ENCODE measurements at regions not wholly inside any gene's neighbourhood (a gene's known extent, or its start where the extent isn't known, plus 50 kb on each side); places are given as distances from the start of the nearest gene placed in this dataset. TPM values are rescaled to one million over a fixed set of nuclear protein-coding genes. Genes with fewer than 3 reads are reported as not detected.

- TF ChIP-seq, protein P1, sequence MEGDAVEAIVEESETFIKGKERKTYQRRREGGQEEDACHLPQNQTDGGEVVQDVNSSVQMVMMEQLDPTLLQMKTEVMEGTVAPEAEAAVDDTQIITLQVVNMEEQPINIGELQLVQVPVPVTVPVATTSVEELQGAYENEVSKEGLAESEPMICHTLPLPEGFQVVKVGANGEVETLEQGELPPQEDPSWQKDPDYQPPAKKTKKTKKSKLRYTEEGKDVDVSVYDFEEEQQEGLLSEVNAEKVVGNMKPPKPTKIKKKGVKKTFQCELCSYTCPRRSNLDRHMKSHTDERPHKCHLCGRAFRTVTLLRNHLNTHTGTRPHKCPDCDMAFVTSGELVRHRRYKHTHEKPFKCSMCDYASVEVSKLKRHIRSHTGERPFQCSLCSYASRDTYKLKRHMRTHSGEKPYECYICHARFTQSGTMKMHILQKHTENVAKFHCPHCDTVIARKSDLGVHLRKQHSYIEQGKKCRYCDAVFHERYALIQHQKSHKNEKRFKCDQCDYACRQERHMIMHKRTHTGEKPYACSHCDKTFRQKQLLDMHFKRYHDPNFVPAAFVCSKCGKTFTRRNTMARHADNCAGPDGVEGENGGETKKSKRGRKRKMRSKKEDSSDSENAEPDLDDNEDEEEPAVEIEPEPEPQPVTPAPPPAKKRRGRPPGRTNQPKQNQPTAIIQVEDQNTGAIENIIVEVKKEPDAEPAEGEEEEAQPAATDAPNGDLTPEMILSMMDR (IDR thresholded peaks at IDR 0.05; ENCODE audit: insufficient read depth, low read depth, low read length), result no peak
- ChIA-PET POLR2A (interaction anchor here (0.6 kb wide), 1 partner anchor 1063 kb away, joined by 3 read pairs; no protein-coding TSS in a partner anchor), CTCF (interaction anchor here (0.5 to 8.6 kb wide), 22 partner anchors 10 to 953 kb away, joined by 3 to 94 read pairs (median 6); partner anchors contain the start of gene EDN1)
- no peak overlapping the region for H3K4me3 ChIP-seq (ENCODE audit: low read depth, low read length)
- H3K36me3 ChIP-seq (ENCODE audit: control insufficient read depth, insufficient read depth, low read length), result no peaks in the 10 kb centered on the region
- H3K27me3 ChIP-seq (ENCODE audit: control insufficient read depth, insufficient read depth, low read length), result no peaks in the 10 kb centered on the region
- peak; percentile 53 for DNase-seq (ENCODE audit: low read depth)
These were observed 117.3 kb downstream of the TMEM170B start for GRCh38 chr6:11654876-11655275.

DNA sequence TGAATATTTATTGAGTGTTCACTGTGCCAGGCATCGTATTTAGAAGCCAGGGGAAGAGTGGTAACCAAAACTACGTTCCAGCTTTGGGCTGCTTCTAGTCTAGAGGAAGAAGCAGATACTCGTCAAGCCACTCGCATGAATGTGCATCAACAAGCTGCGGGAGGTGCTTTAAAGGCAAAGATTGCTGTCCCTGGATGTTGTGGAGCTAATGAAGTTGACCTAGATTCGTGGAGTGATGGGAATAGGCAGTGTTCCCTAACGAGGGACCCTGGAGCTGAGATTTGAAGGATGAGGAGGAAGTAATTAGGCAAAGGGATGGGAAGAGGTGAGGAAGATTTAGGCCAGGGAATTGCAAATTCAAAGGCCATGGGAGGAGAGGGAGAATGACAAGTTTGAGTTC lies 118.9 kb downstream of the TMEM170B start:
- no peak for DNase-seq (ENCODE audit: low read depth)
- Histone ChIP-seq H3K36me3 (ENCODE audit: control insufficient read depth, insufficient read depth, low read length) (no peaks in the 10 kb centered on the region), H3K27me3 (ENCODE audit: control insufficient read depth, insufficient read depth, low read length) (no peaks in the 10 kb centered on the region), H3K4me3 (ENCODE audit: low read depth, low read length) (no peak overlapping the region)
- ChIA-PET POLR2A (no interaction called here), CTCF (interaction anchor here (0.6 to 8.6 kb wide), 27 partner anchors 10 to 951 kb away, joined by 3 to 94 read pairs (median 4); partner anchors contain the start of gene EDN1)
- TF ChIP-seq, protein P1 (IDR thresholded peaks at IDR 0.05; ENCODE audit: insufficient read depth, low read depth, low read length), result no peak

GRCh38 chr6:11659757-11660156 lies 118.8 kb downstream of the ADTRP start:
- ChIA-PET POLR2A (no interaction called here), CTCF (interaction anchor here (1.7 to 2.3 kb wide), 2 partner anchors 8 to 574 kb away, joined by 5 to 9 read pairs; no protein-coding TSS in a partner anchor)
- TF ChIP-seq, protein P1 (IDR thresholded peaks at IDR 0.05; ENCODE audit: insufficient read depth, low read depth, low read length), result no peak
- Histone ChIP-seq H3K4me3 (ENCODE audit: low read depth, low read length) (no peak overlapping the region), H3K36me3 (ENCODE audit: control insufficient read depth, insufficient read depth, low read length) (no peaks in the 10 kb centered on the region), H3K27me3 (ENCODE audit: control insufficient read depth, insufficient read depth, low read length) (no peaks in the 10 kb centered on the region)
- DNase-seq (ENCODE audit: low read depth), result no peak

GRCh38 chr6:11662323-11662722 lies 116.3 kb downstream of the ADTRP start:
- ChIA-PET CTCF (no interaction called here), POLR2A (no interaction called here)
- H3K27me3 ChIP-seq (ENCODE audit: control insufficient read depth, insufficient read depth, low read length), result no peaks in the 10 kb centered on the region
- TF ChIP-seq, protein P1 (IDR thresholded peaks at IDR 0.05; ENCODE audit: insufficient read depth, low read depth, low read length), result no peak
- DNase-seq (ENCODE audit: low read depth), result no peak
- H3K36me3 ChIP-seq (ENCODE audit: control insufficient read depth, insufficient read depth, low read length), result no peaks in the 10 kb centered on the region
- no peak overlapping the region for H3K4me3 ChIP-seq (ENCODE audit: low read depth, low read length)

GRCh38 chr6:11663519-11663918 lies 115.1 kb downstream of the ADTRP start:
- ChIA-PET CTCF (no interaction called here), POLR2A (no interaction called here)
- Histone ChIP-seq H3K27me3 (ENCODE audit: control insufficient read depth, insufficient read depth, low read length) (no peaks in the 10 kb centered on the region), H3K4me3 (ENCODE audit: low read depth, low read length) (no peak overlapping the region), H3K36me3 (ENCODE audit: control insufficient read depth, insufficient read depth, low read length) (no peaks in the 10 kb centered on the region)
- no peak for DNase-seq (ENCODE audit: low read depth)
- TF ChIP-seq, protein P1 (IDR thresholded peaks at IDR 0.05; ENCODE audit: insufficient read depth, low read depth, low read length), result no peak

Small RNAs in the stretch of these regions (small RNA-seq; reads per million reads assigned to genes)
- not detected for gene RF00017 (ENCODE audit: insufficient read length, low read depth, low replicate concordance)
